Fibroblast of mammary gland (primary cell): ENCODE measurements at regions not wholly inside any gene's neighbourhood (a gene's known extent, or its start where the extent isn't known, plus 50 kb on each side); places are given as distances from the start of the nearest gene placed in this dataset.
"Not testable (repeated sequence)": the region's sequence is repeated elsewhere in the genome, so short reads cannot be mapped to it uniquely, and the experiment has no call there.

ENCODE experiments used
- DNase-seq: peaks from one replicate; pipeline ENCODE4 v3.0.0-alpha.2; 2010; ENCODE audit warnings: low read depth
- H3K4me3 ChIP-seq: 2 replicates; pipeline ENCODE4 v1.5.1; 2011; ENCODE audit warnings: low read depth, mild to moderate bottlenecking, low read length, moderate library complexity; ENCODE audit not compliant: control insufficient read depth
- CTCF ChIP-seq: conservative IDR thresholded peaks from 2 replicates; pipeline ENCODE4 v1.5.1; 2011; ENCODE audit warnings: low read depth, low read length, inconsistent platforms; ENCODE audit not compliant: control insufficient read depth, insufficient read depth

- H3K4me3 ChIP-seq, result no peak overlapping the region
- TF ChIP-seq CTCF, result no peak
- DNase-seq, result no peak
Measured at GRCh38 chr1:65554829-65555228, 134.4 kb downstream of the LEPR start.

GRCh38 chr1:65558215-65558614, 137.7 kb downstream of the LEPR start:
- no peak for TF ChIP-seq CTCF
- DNase-seq, result peak; percentile 38
- H3K4me3 ChIP-seq, result no peak overlapping the region

- no peak for TF ChIP-seq CTCF
- no peak for DNase-seq
- H3K4me3 ChIP-seq, result no peak overlapping the region
Measured at GRCh38 chr1:65564493-65564892, 144.0 kb downstream of the LEPR start.

GRCh38 chr1:65568285-65568684, 147.8 kb downstream of the LEPR start:
- no peak for DNase-seq
- no peak overlapping the region for H3K4me3 ChIP-seq
- TF ChIP-seq CTCF, result no peak

- no peak for TF ChIP-seq CTCF
- no peak for DNase-seq
- no peak overlapping the region for H3K4me3 ChIP-seq
Measured at GRCh38 chr1:65572701-65573421, 152.4 kb downstream of the LEPR start.

- no peak overlapping the region for H3K4me3 ChIP-seq
- DNase-seq, result no peak
- TF ChIP-seq CTCF, result no peak
Measured at GRCh38 chr1:65577278-65577677, 156.8 kb downstream of the LEPR start.

- H3K4me3 ChIP-seq, result not testable (repeated sequence)
- DNase-seq, result peak; percentile 10
Measured at GRCh38 chr1:65577982-65578381, 157.5 kb downstream of the LEPR start.
